ENCODE measurements at regions not wholly inside any gene's neighbourhood (a gene's known extent, or its start where the extent isn't known, plus 50 kb on each side); places are given as distances from the start of the nearest gene placed in this dataset.

DNA sequence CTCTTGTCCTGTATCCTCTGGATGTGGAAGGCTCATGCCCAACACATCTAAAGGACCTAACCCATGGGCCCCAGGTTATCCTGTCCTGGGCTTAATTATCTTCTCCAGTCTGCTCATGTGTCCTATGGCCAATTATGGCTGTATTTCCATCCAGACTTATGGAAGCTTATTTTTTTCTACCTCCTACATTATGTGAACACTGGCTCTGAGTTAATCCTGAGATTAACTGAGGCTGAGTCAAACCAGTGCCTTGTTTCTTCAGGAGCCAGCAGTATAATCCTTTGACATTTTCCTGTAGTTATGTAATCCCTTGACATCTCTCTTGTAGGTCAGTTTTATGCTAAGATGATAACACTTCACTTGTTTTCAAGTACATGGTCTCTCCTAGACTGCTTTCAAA lies 213.6 kb downstream of the PMAIP1 start:
- TF ChIP-seq, protein P1, sequence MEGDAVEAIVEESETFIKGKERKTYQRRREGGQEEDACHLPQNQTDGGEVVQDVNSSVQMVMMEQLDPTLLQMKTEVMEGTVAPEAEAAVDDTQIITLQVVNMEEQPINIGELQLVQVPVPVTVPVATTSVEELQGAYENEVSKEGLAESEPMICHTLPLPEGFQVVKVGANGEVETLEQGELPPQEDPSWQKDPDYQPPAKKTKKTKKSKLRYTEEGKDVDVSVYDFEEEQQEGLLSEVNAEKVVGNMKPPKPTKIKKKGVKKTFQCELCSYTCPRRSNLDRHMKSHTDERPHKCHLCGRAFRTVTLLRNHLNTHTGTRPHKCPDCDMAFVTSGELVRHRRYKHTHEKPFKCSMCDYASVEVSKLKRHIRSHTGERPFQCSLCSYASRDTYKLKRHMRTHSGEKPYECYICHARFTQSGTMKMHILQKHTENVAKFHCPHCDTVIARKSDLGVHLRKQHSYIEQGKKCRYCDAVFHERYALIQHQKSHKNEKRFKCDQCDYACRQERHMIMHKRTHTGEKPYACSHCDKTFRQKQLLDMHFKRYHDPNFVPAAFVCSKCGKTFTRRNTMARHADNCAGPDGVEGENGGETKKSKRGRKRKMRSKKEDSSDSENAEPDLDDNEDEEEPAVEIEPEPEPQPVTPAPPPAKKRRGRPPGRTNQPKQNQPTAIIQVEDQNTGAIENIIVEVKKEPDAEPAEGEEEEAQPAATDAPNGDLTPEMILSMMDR (IDR thresholded peaks at IDR 0.05), result no peak
- TF ChIP-seq EP300 (IDR thresholded peaks at IDR 0.05), result no peak
